ENCODE measurements at regions not wholly inside any gene's neighbourhood (a gene's known extent, or its start where the extent isn't known, plus 50 kb on each side); places are given as distances from the start of the nearest gene placed in this dataset.
A peak's percentile ranks its signal among the peaks of the same experiment; 100 is the strongest.

DNA sequence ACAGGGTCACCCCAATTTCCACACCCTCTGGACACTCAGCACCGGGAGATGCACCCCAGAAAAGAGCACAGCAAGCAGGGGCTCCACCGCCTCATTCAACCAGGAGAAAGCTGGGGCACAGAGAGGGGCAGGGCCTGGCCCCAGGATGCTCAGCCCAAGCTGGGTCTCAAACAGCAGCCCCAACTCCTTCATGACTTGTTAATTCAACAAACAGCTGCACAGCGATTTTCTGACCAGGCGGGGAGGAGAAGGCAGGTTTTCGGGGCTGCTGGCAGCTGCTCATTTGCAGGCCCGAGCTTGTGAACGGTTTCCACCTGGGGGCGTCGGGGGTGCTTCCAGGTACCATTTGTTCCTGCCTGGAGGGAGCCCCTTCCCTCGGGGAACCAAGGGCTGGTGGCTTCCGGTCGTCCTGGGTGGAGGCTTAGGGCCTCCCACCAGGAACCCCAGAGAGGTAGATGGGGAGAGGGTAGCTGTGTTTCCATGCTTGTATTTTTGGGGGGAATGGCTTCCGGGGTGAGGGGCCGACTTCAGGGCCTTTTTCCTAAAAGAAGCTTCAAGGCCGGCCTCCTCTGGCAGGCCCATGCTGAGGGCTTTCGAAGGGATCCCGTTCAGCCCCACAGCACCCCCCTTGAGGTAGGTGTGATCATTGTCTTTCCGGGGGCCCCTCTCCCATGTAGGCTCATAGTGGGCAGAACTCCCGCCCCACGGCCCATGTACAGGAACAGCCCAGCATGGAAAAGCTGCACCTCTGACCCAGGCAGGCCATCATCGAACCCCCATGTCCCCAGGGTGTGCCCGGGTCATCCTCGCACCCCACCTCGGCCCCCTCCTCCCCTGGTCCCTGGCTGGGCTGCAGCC lies 191.6 kb upstream of the GSE1 start:
- DNase-seq (ENCODE audit: missing footprints) (peak; percentile 41), ATAC-seq (no peak)
- intact Hi-C loops (cut with DNase I) = loop anchor here (2.0 to 5.0 kb wide), 2 partner anchors 131 to 189 kb away; no protein-coding TSS in a partner anchor

DNA sequence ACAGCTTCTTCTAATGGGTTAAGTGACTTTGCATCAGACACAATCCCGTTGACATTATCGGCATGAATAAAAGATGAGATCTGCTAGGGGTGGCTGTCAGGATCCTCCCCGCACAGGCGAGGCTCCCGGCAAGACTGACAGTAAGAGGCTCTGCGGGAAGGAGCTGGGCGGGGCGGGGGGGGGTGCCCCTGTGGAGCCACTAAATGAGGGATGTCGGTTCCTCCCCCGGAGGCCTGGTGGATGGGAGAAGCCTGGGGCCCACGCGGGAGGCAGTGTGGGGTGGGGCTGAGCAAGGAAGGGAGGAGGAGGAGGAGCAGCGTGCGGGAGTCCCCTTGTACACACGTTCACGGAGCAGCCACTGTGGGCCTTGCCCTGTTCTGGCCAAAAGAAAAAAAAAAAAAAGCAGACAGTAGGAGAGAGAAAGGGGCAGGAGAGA lies 190.9 kb upstream of the GSE1 start:
- no peak for ATAC-seq
- peak; percentile 21 for DNase-seq (ENCODE audit: missing footprints)
- intact Hi-C loops (cut with DNase I) = loop anchor here (5.0 kb wide), 1 partner anchor 130 kb away; no protein-coding TSS in a partner anchor

DNA sequence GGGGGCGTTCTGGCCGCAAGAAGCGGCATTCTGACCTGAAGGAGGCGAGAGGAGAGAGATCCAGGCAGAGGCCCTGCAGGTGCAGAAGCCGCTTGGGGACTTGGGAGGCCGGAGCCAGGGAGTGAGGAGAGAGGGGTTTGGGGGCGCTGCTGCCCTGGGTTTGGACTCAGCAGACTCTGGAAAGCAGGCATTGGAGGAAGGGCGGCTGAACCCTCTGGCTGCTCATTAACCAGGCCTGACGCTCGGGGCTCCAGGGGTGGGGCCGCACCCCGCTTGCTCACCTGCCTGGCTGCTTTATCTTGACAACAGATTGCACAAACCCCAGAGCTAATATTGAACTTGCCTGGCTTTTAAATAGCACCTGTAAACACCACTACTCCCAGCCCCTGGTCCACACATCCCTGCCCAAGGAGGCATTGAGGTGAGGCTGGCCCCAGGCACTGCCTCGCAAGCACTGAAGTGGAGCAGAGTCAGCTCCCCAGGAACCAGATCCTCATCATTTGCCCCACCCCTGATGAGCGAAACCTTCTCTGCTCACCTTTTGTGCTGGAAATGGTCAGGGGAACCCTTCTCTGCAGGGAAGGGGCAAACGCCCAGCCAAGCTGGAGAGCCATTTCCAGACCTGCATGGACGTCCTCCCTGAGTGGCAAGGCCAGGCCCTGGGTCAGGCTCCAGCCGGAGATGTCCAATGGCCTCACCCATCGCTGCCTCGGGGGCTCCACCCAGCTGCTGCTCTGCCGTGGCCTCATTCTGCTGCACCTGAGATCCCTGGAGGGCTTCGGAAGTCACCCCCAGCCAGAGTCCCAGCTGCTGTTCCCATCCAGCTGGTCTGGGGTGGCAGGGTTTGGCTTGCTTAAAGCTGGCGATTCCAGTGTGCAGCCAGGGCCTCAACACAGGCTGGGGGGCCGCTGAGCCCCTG lies 190.2 kb upstream of the GSE1 start:
- intact Hi-C loops (cut with DNase I) = loop anchor here (5.0 kb wide), 1 partner anchor 129 kb away; no protein-coding TSS in a partner anchor
- DNase-seq (ENCODE audit: missing footprints) (peak; percentile 34), ATAC-seq (no peak)

DNA sequence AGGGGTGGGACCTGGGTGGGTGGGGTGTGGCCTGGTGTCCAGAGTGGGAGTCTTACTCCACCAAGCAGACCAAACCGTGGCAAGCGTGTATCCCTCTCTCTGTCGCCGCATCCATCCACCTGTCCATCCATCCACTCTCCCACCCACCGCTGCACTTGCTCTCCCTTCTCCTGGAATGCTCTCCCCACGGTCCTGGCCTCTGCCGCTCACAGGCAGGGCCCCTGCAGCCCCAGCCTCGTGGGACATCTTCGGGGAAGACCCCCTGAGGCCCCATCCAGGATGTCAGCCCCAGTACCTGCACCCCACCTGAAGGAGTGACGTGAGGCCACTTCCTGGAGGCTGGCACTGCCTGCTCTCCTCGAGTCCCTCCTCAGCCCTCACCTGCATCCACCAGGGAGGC lies 189.5 kb upstream of the GSE1 start:
- ATAC-seq (no peak), DNase-seq (ENCODE audit: missing footprints) (peak; percentile 50)
- intact Hi-C loops (cut with DNase I) = loop anchor here (5.0 kb wide), 1 partner anchor 129 kb away; no protein-coding TSS in a partner anchor

DNA sequence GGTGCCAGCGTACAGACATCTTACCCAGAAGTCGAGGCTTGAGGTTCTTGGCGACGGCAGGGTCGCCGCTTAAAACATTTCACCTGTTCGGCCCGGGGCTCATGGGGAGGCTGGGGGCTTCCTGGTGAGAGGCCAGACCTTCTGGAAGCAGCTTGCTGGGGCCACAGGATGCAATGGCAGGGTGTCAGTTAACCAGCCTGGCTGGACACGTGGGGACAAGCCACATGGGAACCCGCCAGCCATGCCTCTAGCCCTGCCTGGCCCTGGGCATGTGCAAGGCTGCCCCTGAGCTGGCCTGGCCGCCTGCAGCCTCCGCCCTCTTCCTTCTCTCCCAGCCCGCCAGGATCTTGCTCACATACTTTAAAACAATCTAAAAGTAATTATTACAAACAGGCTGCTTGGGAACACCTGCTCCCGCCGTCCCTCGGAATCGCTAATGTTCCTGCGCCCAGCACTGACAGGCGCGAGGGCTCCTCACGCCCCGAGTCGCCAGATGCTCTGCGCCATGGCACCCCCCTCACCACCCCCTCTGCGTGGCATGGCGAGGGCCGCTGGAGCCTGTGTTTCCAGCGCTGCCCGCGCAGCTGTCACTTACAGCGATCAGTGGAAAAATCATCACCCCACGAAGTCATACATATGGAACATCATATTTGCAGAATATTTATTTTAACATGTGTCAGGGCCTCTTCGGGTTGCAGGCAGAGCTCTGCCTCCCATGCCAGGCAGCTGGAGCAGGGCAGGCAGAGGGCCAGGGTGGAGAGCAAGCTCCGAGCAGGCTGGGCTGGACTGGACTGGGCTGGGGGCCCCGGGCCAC lies 188.7 kb upstream of the GSE1 start:
- intact Hi-C loops (cut with DNase I) = loop anchor here (5.0 kb wide), 1 partner anchor 128 kb away; no protein-coding TSS in a partner anchor
- ATAC-seq (no peak), DNase-seq (ENCODE audit: missing footprints) (peak; percentile 45)

DNA sequence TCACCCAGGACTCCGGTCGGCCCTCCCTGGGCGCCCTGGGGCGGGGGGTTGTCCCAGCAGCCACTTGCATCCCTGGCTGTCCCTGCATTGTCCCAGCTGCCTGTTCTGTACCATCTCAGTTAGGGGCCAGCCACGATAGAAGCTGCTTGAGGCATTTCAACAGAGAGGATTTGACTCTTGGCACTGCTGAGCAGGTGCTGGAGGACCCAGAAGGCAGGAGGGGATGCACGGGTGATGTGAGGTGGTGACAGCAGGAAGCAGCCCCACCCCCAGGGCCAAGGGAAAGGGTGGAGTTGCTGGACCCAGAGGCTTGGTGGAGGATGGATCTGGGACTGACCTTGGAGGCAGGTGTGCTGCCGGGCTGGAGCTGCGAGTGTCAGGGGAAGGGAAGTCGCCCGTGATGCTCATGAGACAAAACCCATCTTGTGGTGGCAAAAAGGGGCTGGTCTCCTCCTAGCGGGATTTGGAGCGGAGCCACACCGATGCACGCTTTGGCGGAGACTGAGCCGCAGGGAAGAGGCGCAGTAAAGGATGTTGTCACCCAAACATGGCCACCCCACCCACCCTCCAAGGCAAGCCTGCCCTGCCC lies 188.0 kb upstream of the GSE1 start:
- no peak for ATAC-seq
- intact Hi-C loops (cut with DNase I) = no loop called here
- DNase-seq (ENCODE audit: missing footprints) = no peak

DNA sequence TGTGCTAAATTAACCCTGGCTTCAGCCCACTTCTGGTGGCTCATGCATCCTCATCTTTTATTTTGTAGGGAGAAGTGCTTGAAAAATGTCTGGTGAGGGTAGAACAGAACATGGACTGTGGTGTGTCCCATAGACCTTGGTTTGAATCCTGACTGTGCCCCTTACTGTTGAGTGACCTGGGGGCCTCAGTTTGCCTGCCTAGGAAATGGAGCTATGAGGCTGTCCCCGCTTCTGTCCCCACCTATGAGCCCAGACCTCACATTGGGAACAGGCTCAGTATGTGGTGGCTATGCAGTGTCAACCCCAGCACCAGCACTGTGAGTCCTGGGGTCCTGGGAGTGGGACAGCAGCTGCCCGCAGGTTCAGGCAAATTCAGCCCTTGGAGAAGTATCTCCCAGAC lies 186.3 kb upstream of the GSE1 start:
- ATAC-seq = no peak
- intact Hi-C loops (cut with DNase I) = no loop called here
- DNase-seq (ENCODE audit: missing footprints) = no peak

DNA sequence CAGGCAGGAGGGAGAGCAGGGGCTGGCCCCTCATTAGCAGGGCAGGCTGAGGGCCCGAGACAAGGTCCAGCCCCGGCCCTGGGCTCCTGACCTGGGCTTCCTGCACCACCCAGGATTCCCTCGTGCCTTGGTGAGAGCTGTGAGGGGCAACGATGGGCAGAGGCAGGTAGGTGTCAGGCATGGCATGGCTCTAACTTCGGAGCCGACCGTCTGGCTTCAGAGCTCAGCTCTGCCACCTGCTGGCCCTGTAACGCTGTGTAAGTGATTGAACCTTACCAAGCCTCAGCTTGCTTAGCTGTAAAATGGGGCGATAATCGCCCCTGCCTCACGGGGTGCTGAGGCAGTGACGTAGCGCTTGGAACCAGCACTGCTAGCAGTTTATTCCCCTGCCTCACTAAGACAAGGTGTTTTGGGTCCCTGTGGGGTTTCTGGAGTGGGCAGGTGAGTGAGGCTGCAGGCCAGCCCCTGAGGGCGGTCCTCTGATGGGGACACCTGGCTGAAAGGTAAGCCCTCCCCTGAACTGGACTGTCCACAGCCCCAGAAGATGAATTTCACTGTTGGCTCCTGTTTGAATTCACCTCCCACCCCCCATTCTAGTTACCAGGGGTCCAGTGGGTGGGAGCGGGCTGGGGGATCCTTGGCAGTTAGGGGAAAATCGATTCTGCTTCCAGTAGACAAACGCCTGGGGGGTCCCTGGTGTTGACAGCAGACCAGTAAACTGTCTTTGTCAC lies 184.8 kb upstream of the GSE1 start:
- ATAC-seq (no peak), DNase-seq (ENCODE audit: missing footprints) (peak; percentile 71)
- intact Hi-C loops (cut with DNase I) = no loop called here

DNA sequence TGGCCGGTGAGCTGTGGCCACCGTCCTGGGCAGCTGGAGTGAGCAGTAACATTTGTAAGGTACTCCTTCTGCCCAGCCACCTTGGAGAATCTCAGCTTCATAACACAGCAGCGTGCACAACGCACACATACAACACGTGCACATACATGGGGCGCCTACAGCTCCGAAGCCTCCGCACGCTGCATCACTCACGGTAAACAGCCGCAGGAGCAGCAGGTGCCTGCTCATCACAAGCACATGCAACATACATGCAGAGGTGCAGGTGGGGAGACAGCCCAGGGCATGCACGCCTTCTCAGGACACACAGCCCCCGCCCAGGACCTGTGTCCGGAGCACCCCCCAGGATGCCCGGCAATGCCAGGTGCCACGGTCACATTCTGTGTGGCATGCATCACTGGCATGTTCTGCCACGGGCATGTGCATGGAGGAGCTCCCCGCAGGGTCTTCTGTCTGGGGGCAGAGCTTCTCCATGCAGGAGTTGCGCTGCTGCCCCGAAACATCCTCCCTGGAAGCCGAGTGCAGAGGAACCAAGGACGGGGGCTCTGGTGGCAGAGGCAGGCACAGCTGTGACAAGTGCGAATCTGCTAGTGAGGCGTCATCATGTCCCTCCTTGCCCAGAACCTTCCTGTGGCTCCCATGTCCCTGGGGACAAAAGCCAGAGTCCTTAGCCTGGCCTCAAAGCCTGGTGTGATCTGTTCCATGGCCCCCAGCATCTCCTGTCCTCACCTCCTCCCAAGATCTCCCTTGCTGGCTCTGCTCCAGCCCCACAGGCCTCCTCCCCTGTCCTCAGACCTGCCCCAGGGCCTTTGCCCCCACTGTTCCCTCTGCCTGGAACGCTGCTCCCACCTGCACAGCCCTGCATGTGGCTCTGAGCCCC lies 184.0 kb upstream of the GSE1 start:
- intact Hi-C loops (cut with DNase I) = no loop called here
- peak; percentile 35 for DNase-seq (ENCODE audit: missing footprints)
- no peak for ATAC-seq

DNA sequence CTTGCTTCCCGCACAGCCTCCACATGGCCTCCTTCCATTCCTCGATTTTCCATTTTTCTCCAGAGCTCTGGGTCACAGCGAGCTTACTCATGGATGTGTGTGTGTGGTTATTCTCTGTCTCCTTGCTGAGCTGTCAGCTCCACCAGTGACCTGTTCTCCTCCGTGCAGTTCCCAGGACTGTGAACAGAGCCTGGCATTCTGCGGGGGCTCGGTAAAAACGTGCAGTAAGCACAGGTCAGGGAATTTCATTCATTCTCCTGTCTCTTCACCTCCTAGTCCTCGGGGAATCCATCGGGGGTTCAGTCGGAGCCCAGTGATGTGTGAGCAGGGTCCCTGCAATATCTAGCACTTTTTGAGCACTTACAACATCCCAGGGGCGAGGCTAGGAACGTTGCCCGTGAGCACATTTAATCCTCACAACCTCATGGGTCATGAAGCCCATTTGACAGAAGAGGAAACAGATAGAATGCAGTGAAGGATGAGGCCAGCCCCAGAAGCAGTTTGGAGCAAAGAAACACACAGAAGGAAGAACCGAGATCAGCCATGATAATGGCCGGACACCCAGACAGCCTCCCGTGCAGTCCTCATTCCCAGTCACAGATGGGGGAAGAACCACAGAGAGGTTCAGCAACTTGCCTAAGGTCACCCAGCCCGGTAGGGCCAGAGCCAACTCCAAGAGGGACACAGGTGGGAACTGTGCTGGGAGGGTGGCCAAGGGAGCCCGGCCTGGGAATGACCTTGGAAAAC lies 183.2 kb upstream of the GSE1 start:
- ATAC-seq = no peak
- intact Hi-C loops (cut with DNase I) = no loop called here
- no peak for DNase-seq (ENCODE audit: missing footprints)

DNA sequence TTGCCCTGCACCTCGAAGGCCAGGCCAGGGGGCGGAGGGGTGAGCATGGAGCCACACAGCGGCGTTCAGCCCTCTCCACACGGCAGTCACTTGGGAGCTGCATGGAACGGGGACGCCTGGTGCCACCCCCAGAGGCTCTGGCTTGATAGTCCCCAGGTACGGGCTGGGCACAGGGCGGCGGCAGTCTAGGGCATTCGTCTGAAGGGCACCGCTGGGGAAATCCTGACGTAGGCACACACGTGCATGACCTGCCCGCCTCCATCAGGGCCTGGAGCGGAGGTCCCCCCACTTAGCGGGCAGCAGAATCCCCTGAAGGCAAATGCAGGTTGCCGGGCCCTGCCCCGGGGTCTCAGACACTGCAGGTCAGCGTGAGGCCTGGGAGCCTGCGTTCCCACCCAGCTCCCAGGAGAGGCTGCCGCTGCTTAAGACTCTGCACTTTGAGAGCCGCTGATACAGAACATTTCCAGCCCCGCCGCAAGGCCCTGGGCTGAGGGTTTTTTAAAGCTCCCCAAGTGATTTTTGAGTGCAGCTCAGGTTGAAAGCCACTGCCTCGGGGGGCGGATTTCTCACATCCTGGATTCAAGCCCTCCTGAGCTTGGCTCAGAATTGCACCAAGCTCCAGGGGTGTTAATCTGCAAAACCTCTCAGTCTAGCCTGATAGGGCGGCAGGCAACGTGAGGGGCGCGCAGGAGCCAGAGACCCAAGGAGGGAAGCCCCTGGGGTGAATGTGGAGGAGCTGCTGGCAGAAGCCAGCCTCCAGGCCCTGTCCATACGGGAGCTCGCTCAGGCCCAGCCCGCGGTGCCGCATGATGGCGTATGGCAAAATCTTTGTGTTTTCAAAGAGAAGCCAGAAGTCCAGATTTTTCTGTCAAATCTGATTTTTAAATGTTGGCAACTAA lies 182.3 kb upstream of the GSE1 start:
- no peak for ATAC-seq
- intact Hi-C loops (cut with DNase I) = no loop called here
- peak; percentile 67 for DNase-seq (ENCODE audit: missing footprints)

DNA sequence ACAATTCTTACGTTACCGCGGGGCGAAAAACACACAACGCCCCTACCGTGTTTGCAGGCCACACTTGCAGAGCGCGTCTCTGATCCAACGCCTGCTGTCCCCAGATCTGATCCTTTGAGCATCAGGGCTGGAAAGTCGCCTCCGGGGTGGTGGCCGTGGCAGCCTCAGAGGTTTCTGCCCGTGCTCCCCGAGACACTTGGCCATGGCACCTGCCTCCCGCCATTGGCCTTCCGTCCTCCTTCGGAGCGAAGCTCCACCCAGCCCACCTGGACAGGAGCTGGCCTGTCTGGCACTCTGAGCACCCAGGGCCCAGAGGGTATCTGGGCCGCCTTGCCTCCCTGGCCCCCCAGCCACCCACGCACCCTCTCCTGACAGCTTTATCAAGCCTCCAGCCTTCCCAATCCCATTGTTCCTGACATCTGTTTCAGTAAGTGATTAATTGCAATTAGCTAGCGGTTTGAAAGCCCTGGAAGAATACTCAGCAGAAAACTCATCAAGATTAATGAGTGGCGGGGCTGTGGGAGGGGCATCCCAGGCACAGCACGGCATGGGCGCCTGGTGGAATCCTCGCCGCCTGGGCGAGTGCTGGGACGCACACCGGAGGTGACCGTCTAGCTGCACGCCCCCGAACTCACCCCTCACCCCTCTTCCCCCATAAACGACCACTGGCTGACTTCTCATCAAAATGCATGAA lies 181.5 kb upstream of the GSE1 start:
- ATAC-seq (no peak), DNase-seq (ENCODE audit: missing footprints) (peak; percentile 47)
- intact Hi-C loops (cut with DNase I) = no loop called here

DNA sequence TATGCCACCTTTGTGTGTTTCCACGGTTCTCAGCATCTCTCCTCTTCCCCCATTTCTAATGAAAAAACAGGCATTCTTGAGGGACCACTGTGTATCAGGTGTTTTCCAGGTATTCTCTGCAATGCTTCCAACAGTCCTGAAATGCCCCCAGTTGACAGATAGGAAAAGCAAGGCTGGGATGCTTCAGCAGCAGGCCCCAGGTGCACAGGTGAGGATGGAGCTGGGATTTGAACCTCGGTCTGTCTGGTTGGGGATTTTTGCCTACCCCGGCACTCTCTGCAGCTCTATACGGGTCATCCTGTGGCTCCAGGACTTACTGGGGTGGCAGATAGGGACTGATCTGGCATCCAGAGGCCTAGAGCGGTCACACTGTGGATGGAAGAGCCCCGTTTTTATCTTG lies 180.5 kb upstream of the GSE1 start:
- ATAC-seq (no peak), DNase-seq (ENCODE audit: missing footprints) (no peak)
- intact Hi-C loops (cut with DNase I) = no loop called here

DNA sequence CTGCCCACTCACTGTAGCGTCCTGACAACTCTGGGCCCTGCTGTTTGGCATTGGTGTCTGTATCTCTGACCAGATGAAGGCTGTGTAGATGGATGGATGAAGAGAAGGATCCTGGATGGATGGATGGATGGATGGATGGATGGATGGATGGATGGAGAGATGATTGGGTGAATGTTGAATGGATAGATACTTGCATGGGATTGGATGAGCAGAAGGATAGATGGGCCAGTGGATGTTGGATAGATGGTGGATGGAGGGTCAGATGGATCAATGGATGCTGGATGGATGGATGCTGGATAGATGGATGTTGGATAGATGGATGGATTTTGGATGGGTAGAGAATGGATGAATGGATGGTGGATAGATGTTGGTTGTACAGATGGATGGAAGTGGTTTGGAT lies 179.6 kb upstream of the GSE1 start:
- intact Hi-C loops (cut with DNase I) = no loop called here
- ATAC-seq = no peak

DNA sequence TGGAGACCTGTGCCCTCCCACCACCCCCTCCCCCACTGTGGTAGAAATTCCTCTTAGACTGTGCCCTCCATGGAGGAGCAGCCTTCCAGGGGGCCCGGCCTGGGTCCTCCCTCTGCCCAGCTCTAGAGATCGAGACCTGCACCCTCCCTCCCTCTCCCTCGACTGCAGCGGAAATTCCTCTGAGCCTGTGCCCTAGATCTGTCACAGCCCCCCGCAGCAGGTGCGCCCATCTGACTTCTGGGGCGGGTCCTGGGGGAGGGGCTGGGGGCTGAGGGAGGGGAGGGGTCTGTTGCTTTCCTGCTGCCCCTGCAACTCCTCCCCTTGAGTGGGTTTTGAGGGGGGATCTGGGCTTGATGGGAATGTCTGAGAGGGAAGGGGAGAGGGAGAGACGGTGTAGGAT lies 177.8 kb upstream of the GSE1 start:
- peak; percentile 17 for DNase-seq (ENCODE audit: missing footprints)
- no peak for ATAC-seq
- intact Hi-C loops (cut with DNase I) = no loop called here

More for the DNA sequence above, 179.6 kb upstream of the GSE1 start:
- DNase-seq (ENCODE audit: missing footprints) = no peak

All from Right ventricle myocardium inferior (tissue), 1 donor.